ENCODE measurements at regions not wholly inside any gene's neighbourhood (a gene's known extent, or its start where the extent isn't known, plus 50 kb on each side); places are given as distances from the start of the nearest gene placed in this dataset.
A peak's percentile ranks its signal among the peaks of the same experiment; 100 is the strongest.
"Not testable (repeated sequence)": the region's sequence is repeated elsewhere in the genome, so short reads cannot be mapped to it uniquely, and the experiment has no call there.

- DNase-seq, result no peak
Observed at GRCh38 chr6:81623106-81623759, 129.2 kb downstream of the TENT5A start.

- DNase-seq, result no peak
Observed at GRCh38 chr6:81621816-81622395, 130.6 kb downstream of the TENT5A start.

DNA sequence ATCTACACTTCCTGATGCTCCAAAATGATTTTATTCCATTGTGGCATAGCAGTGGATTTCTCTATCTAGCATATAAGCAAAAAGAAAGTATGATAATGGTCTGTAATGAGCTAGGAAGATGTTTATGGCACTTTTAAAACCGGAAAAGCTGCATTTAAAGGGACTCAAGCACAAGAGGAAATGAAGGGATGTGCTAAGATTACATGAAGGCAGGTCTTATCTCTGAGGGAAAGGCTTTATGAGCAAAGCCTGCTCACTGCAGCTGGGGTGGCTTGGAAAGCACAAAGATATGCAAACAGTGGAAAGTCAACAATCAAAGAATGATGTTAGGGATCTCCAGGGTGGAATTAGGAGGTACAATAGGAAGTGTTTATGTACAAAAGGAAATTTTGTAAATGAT is 138.2 kb downstream of the TENT5A start:
- DNase-seq, result peak; percentile 20

DNA sequence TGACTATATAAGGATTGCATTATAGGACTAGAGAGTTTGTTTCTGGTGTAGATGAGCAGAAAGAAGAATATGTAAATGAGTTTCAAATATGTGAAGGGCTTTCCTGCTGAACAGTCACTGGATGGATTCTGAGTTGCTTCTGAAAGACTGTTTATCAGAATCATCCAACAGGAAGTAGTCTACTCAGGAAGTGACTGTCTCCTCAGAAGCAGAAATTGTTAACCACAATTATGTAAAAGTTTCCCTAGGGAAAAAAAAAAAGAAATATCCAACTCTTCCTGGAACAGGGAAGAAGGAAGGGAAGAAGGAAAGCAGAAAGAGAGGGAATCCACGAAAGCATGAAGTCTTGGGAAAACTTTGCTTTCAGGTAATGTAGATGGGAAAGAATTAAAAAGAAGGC is 138.9 kb downstream of the TENT5A start:
- DNase-seq, result no peak

DNA sequence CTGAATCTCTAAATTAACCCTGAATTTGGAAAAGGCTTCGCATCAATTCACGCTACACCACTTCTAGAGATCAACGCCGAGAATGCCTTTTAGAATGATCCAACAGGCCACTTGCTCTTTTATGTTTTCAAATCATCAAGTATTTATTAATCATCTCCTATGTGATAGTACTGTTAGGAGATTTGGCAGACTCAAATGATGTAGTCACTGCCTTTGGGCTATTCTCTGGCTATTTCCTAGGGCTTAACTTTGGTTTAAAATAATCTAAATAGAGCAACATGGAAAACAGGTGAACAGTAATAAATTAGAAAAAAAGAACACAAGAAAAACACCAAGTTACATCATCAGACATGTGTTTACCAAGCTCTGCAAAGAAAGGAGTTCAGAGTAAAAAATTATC is 140.3 kb downstream of the TENT5A start:
- no peak for DNase-seq

GRCh38 chr6:81609736-81610135 is 142.7 kb downstream of the TENT5A start:
- DNase-seq, result no peak

DNA sequence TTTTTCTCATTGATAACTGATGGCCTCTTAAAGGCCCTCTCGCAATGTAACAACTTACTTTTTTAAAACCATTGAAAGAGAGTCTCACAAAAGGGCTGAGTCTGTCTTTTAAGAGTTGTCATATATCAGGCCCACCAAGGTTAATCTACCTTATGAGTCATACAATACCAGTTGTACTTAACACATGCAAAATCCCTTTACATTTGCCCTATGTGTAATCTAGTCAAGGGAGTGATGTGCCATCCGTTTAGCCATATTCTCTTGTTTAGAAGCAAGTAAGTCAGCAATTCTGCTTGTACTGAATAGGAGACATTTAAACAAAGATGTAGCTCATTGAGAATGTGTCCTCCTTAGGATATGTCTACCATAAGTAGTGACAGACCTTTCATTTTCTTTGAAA is 143.7 kb downstream of the TENT5A start:
- no peak for DNase-seq

DNA sequence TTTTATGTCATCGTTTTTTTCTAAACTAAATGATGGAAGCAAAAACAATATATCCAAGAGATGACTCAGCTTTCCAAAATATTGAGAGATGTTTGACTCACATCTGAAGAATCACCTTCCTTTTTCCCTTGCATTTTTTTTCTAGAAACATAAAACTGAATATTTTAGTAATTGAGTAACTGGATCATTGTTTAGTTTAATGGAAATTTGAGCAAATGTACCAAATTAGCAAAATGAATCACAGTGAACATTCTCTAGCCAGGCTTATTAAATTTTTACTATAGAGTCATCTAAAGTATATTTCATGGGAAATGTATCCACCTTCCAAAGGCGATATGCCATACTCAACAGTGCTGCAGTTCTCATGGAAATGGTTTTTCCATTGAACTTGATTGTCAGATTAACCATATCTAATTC is 145.5 kb downstream of the TENT5A start:
- no peak for DNase-seq

DNA sequence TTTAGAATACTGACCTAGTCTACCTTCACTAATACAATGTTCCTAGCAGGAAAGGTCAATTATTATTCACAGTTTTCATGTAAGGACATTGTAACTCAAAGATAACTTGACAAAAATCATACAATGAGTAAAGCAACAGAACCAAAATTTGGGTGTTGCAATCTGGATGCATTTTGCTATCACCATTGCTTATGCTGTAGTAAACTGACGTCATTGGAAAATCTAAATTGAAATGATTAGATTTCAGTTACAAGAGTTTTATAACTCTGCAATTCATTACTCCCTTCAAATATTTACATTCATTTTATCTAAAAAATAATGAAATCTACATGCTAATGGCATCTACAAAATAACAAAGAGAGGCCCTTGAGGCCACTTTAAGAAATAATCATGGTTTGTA is 147.0 kb downstream of the TENT5A start:
- no peak for DNase-seq

DNA sequence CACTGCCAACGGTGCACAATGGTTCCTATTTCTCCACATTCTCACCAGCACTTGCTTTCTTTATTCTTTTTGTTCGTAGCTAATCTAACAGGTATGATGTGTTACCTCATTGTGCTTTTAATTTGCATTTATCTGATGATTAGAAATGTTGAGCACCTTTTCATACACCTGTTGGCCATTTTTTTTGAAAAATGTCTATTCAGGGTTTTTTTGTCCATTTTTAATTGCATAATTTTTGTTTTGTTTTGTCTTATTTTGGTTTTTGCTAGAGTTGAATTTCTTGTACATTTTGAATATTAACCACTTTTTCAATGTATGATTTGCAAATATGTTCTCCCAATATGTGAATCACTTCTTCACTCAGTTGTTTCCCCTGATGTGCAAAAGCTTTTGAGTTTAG is 150.6 kb downstream of the TENT5A start:
- DNase-seq, result no peak

GRCh38 chr6:81600488-81600887 is 152.0 kb downstream of the TENT5A start:
- DNase-seq, result not testable (repeated sequence)

DNA sequence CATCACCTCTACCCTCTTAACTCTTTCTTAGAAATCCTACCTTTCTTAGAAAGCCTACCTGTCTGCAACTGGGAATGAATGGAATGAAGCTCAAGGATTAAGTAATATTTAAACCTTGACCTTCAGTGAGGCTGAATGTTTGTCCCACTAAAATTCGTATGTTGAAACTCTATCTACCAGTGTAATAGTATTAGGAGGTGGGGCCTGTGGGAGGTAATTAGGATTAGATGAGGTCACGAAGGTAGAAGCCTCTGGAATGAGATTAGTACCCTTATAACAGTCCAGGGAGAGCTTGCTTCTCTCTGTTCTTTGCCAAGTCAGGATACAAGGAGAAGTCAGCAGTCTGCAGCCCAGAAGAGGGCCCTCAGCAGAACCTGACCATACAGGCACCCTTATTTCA is 158.0 kb downstream of the TENT5A start:
- no peak for DNase-seq

GRCh38 chr6:81590314-81590691 is 162.2 kb downstream of the TENT5A start:
- DNase-seq, result no peak

DNA sequence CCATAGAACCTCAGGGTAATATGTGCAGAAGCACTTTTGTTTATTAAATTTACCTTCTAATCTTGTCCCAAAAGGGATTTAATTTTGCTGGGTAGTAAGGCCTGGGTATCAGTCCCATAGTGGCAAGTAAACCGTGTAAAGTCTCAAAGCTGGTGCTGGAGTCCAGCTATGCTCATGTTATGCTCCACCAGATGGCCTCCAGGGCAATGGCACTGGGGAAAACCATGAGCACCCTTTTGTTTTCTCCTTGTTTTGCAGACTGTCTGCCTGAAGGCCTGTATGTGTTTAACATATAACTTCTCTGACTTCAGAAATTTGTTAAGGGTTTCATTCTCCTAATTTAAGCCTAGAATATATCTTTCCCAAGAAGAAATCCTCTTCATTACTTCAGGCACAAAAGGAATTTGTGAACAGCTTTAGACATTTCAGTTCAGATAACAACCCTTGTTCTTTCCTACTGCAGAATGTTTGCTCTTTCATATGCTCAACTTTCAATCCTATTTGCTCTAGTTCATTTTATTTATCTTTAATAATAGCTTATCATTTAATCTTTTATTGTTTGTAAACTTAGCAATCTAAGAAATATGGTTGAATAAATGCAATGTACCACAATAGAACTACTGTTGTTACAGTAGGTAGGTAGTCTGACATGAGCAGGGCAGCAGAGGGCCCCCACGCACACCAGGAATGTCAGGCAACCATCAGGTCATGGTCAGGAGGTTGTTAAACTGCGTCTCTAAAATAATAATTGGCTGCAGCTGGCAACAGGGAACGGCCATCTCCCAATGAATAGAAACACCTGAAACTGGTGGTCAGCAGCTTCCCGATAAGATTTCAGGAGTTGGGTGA is 162.8 kb downstream of the TENT5A start:
- DNase-seq, result no peak

DNA sequence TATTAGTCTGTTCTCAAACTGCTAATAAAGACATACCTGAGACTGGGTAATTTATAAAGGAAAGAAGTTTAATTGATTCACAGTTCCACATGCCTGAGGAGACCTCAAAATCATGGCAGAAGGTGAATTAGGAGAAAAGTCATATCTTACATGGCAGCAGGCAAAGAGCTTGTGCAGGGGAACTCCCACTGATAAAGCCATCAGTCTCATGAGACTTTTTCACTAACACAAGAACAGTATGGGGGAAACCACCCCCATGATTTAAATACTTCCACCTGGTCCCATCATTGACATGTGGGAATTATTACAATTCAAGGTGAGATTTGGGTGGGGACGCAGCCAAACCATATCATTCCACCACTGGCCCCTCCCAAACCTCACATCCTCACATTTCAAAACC is 166.8 kb downstream of the TENT5A start:
- DNase-seq, result not testable (repeated sequence)

DNA sequence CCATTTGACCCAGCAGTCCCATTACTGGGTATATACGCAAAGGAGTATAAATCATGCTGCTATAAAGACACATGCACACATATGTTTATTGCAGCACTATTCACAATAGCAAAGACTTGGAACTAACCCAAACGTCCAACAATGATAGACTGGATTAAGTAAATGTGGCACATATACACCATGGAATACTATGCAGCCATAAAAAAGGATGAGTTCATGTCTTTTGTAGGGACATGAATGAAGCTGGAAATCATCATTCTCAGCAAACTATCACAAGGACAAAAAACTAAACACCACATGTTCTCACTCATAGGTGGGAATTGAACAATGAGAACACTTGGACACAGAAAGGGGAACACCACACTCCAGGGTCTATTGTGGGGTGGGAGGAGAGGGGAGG is 168.3 kb downstream of the TENT5A start:
- not testable (repeated sequence) for DNase-seq

DNA sequence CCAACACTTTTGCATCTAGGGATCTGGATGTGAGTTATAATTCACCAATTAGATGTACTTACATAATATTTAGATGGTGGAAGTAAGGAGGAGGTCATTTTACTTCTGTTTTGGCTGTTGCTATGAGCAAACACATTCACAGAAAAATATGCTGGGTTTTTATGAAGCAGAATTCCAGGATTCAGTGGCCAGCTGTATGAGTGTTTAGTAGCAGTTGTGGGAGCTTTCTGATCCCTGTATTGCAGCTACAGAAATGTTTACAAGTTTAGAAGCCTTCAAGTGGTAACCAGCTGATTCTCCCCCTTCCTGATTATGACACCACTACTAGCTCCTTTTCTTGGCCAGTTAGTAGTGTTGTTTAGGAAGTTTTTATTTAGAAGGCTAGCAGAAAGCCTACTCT is 177.0 kb downstream of the TENT5A start:
- DNase-seq, result no peak

GRCh38 chr6:81572020-81572419 is 180.5 kb downstream of the TENT5A start:
- DNase-seq, result no peak

GRCh38 chr6:81570681-81571080 is 181.8 kb downstream of the TENT5A start:
- no peak for DNase-seq

DNA sequence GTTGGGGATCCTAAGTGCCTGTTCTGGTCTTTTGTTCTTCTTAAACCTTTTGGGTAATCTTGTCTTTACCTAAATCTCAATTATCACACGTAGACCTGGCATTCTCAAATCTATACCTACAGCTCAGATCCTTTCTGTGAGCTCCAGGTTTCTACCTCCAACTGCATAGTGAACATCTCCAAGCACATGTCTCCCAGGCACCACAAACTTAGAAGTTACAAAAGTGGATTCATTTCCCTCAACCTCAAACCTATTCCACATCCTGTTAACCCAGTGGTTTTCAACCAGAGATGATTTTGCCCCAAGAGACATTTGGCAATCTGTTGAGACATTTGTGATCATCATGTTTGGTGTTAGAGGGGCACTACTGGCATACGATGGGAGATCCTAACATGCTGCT is 183.5 kb downstream of the TENT5A start:
- no peak for DNase-seq

DNA sequence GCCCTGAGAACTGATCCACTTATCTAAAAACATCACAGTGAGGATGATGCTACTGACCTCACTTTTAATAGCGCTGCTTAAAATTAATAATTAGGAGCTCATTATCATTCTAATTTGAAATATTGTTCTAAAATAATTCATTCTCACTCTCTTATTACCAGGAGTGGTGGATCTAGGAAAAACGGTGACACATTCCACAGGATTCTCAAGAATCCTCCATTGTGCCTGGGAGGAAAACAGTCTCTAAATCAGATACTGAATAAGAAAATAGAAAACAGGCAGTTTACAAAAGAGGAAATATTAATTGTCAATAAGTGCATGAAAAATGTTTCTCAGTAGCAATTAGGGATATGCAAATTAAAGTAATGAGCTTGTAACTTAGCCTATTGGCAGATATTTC is 187.4 kb downstream of the TENT5A start:
- DNase-seq, result no peak

DNA sequence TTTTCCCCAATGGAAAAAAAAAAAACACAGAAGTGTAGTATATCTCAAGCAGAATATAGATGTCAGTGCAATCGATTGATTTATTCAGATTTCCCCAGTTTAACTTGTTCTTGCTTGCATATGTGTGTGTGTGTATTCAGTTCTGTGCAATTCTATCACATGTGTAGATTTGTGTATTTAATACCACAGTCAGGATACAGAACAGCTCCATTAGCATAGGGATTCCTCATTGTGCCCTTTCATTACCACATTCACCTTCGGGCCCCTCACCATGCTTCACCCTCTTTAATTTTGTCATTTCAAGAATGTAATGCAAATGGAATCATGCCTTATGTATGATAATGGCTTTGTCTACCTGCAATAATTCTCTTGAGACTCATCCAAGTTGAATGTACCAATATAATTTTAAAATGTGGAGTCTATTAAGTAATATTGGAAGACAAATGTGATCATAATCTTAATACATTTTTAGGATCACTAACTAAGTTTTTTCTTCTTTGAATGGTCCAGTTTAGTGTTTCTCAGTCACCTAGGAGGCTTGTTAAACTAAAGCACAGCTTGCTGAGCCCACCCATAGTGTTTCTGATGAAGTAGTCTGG is 187.9 kb downstream of the TENT5A start:
- no peak for DNase-seq

DNA sequence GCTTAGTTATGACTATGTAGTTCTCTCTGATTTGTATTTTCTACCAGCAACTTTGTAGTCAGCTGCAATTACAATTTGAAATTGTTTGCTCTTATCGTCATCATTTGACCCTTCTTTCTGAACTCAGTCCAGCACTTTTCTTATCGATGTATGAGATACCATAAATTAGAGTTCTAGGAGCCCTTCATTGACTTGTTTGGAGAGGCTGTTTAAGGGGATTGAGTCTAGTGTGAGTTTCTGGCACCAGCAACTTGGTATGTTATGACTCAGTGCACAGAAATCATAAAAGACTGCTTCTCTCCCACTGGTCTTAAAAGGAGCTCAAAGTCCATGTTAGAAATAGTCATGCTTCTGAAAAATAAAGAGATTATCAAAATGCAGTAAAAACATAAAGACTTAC is 190.3 kb downstream of the TENT5A start:
- no peak for DNase-seq

DNA sequence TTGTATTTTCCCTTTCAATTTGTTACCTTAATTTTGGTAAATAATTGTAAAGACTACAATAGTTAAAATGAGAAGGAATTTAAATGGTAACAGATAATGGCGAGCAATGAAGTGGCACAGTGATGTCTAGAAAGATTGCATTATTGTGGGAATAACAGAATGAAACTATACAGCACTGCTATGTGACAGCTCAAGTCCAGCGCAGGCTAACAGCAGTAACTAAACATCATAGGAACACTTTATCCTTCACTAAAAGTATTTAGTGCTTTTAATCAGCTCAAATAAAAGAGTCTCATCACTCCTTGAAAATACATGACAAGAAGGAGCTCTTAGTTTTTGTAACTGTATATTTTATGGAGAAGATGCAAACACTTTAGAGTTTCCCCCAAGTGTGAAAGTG is 190.8 kb downstream of the TENT5A start:
- DNase-seq, result no peak

Data from NCI-H1092 (cell line).